HepG2 (cell line): ENCODE measurements at regions not wholly inside any gene's neighbourhood (a gene's known extent, or its start where the extent isn't known, plus 50 kb on each side); places are given as distances from the start of the nearest gene placed in this dataset.

ENCODE experiments used
- CEBPZ ChIP-seq: IDR thresholded peaks from 2 replicates; pipeline ENCODE4 v1.6.1; 2012; ENCODE audit warnings: low read length, improper control_type of control experiment
- CHCHD3 ChIP-seq: sonication (generic); formaldehyde crosslinking; IDR thresholded peaks from 2 replicates; pipeline ENCODE4 v1.8.0; 2022; ENCODE audit warnings: mild to moderate bottlenecking, missing genetic modification reagents, moderate library complexity
- FOXK1 ChIP-seq: sonication (generic); formaldehyde crosslinking; IDR thresholded peaks from 2 replicates; pipeline ENCODE4 v1.4.0; 2020; ENCODE audit warnings: low read depth, missing genetic modification reagents, borderline replicate concordance
- FOXK2 ChIP-seq: fragments of 450-650 bp; IDR thresholded peaks from 2 replicates; pipeline ENCODE4 v1.6.1; 2016
- MED1 ChIP-seq: sonication (generic); formaldehyde crosslinking; IDR thresholded peaks from 2 replicates; pipeline ENCODE4 v1.4.0; 2020; ENCODE audit warnings: missing genetic modification reagents
- PPARG ChIP-seq: conservative IDR thresholded peaks from 2 replicates; pipeline ENCODE4 v1.6.1; 2016; ENCODE audit warnings: missing biosample characterization, missing genetic modification reagents
- RFXANK ChIP-seq: IDR thresholded peaks from 2 replicates; pipeline ENCODE4 v1.6.1; 2016
- SOX13 ChIP-seq, 3 experiments: fragments of 450-650 bp in 1 of 3; sonication (generic) in 1 of 3; formaldehyde crosslinking in 1 of 3; IDR thresholded peaks in 2 of 3; conservative IDR thresholded peaks in 1 of 3; 2 replicates each; pipeline versions ENCODE4 v1.5.0 to v1.6.1; 2016 to 2020; ENCODE audit warnings: antibody characterized with exemption in 1 of 3, mild to moderate bottlenecking in 1 of 3, missing compliant biosample characterization in 1 of 3, missing genetic modification reagents in 1 of 3, moderate library complexity in 1 of 3
- THAP8 ChIP-seq: sonication (generic); formaldehyde crosslinking; IDR thresholded peaks from 2 replicates; pipeline ENCODE4 v1.5.1; 2020; ENCODE audit warnings: missing genetic modification reagents, mild to moderate bottlenecking, borderline replicate concordance
- ZFP36 ChIP-seq: fragments of 150-350 bp; IDR thresholded peaks from 2 replicates; pipeline ENCODE4 v1.6.1; 2018; ENCODE audit warnings: borderline replicate concordance, low read length, low read depth; ENCODE audit not compliant: partially characterized antibody
- ZNF143 ChIP-seq: sonication (generic); formaldehyde crosslinking; IDR thresholded peaks from 2 replicates; pipeline ENCODE4 v1.4.0; 2020; ENCODE audit warnings: missing genetic modification reagents
- TF ChIP-seq, protein P1 (sequence below): sonication (generic); formaldehyde crosslinking; conservative IDR thresholded peaks from 2 replicates; pipeline ENCODE4 v1.4.0; 2020; ENCODE audit warnings: missing genetic modification reagents
- TF ChIP-seq, protein P2 (sequence below): sonication (generic); formaldehyde crosslinking; IDR thresholded peaks from 2 replicates; pipeline ENCODE4 v1.5.1; 2020; ENCODE audit warnings: missing genetic modification reagents, mild to moderate bottlenecking, borderline replicate concordance

DNA sequence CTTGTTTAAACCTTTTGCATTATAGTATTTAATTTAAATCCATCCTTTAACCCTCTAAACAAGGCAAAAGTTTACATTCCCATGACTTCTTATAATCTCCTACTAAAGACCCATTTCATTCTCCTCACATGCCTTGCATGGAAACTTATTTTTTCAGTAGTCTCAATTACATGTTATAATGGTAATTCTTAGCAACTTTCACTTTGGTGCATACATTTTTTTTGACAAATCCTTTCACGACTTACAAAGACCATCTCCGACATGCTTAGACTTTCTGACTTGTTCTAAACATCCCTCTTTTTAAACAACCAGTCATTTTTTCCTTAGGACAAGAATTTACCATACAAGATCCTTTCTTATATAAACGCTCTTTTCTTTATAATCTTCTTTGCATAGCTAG lies 615.4 kb upstream of the GBE1 start (continued):
- TF ChIP-seq, protein P1, sequence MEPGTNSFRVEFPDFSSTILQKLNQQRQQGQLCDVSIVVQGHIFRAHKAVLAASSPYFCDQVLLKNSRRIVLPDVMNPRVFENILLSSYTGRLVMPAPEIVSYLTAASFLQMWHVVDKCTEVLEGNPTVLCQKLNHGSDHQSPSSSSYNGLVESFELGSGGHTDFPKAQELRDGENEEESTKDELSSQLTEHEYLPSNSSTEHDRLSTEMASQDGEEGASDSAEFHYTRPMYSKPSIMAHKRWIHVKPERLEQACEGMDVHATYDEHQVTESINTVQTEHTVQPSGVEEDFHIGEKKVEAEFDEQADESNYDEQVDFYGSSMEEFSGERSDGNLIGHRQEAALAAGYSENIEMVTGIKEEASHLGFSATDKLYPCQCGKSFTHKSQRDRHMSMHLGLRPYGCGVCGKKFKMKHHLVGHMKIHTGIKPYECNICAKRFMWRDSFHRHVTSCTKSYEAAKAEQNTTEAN (CRISPR knock-in tag): no peak
- TF ChIP-seq PPARG (CRISPR knock-in tag) (no peak), CEBPZ (no peak), SOX13 (IDR thresholded peaks at IDR 0.05) (no peak), SOX13 (CRISPR knock-in tag; conservative IDR thresholded peaks at IDR 0.05 in 1 of 2, IDR thresholded peaks at IDR 0.05 in 1 of 2) (no peak), RFXANK (CRISPR knock-in tag) (no peak), THAP8 (no peak), CHCHD3 (CRISPR knock-in tag) (no peak), ZFP36 (peak; percentile 89), ZNF143 (CRISPR knock-in tag) (no peak), FOXK2 (no peak), FOXK1 (no peak), MED1 (CRISPR knock-in tag) (no peak)
- TF ChIP-seq, protein P2, sequence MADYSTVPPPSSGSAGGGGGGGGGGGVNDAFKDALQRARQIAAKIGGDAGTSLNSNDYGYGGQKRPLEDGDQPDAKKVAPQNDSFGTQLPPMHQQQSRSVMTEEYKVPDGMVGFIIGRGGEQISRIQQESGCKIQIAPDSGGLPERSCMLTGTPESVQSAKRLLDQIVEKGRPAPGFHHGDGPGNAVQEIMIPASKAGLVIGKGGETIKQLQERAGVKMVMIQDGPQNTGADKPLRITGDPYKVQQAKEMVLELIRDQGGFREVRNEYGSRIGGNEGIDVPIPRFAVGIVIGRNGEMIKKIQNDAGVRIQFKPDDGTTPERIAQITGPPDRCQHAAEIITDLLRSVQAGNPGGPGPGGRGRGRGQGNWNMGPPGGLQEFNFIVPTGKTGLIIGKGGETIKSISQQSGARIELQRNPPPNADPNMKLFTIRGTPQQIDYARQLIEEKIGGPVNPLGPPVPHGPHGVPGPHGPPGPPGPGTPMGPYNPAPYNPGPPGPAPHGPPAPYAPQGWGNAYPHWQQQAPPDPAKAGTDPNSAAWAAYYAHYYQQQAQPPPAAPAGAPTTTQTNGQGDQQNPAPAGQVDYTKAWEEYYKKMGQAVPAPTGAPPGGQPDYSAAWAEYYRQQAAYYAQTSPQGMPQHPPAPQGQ (CRISPR knock-in tag): no peak
